HL-60 (cell line): ENCODE measurements at regions not wholly inside any gene's neighbourhood (a gene's known extent, or its start where the extent isn't known, plus 50 kb on each side); places are given as distances from the start of the nearest gene placed in this dataset.

Experiments
- CTCF ChIP-seq: IDR thresholded peaks from one replicate; pipeline ENCODE4 v1.5.1; 2011; ENCODE audit warnings: low read length, control low read depth, inconsistent platforms; ENCODE audit not compliant: insufficient read depth
- POLR2AphosphoS5 ChIP-seq: IDR thresholded peaks from 2 replicates; pipeline ENCODE4 v1.6.1; 2012; ENCODE audit warnings: low read depth
- REST ChIP-seq: IDR thresholded peaks from 2 replicates; pipeline ENCODE4 v1.6.1; 2012; ENCODE audit warnings: low read depth; ENCODE audit not compliant: insufficient replicate concordance
- SPI1 ChIP-seq: IDR thresholded peaks from 2 replicates; pipeline ENCODE4 v1.6.1; 2012; ENCODE audit warnings: low read depth, mild to moderate bottlenecking, borderline replicate concordance

- TF ChIP-seq CTCF = no peak
- TF ChIP-seq REST = no peak
- no peak for TF ChIP-seq POLR2AphosphoS5
- TF ChIP-seq SPI1 = no peak
These were observed 300.5 kb upstream of the MME start for GRCh38 chr3:154779571-154779970.
